H9 (cell line): ENCODE measurements at regions not wholly inside any gene's neighbourhood (a gene's known extent, or its start where the extent isn't known, plus 50 kb on each side); places are given as distances from the start of the nearest gene placed in this dataset.

Source experiments
- DNase-seq: peaks from one replicate; pipeline ENCODE4 v3.0.0-alpha.2; 2017
- H2AFZ ChIP-seq: one replicate; pipeline ENCODE4 v1.6.1; 2013; ENCODE audit warnings: mild to moderate bottlenecking, low read length, control low read depth, moderate library complexity
- H2AK5ac ChIP-seq: 2 replicates; pipeline ENCODE4 v1.6.1; 2013; ENCODE audit warnings: low read length, control low read depth, mixed read lengths; ENCODE audit not compliant: insufficient read length
- H2BK120ac ChIP-seq: one replicate; pipeline ENCODE4 v1.6.1; 2013; ENCODE audit warnings: low read depth, mild to moderate bottlenecking, low read length, control low read depth, inconsistent platforms; ENCODE audit not compliant: poor library complexity, severe bottlenecking
- H2BK12ac ChIP-seq: 2 replicates; pipeline ENCODE4 v1.6.1; 2013; ENCODE audit warnings: low read length, control low read depth, mixed read lengths, low read depth; ENCODE audit not compliant: insufficient read length
- H2BK15ac ChIP-seq: 2 replicates; pipeline ENCODE4 v1.6.1; 2013; ENCODE audit warnings: low read depth, low read length, control low read depth
- H2BK20ac ChIP-seq: one replicate; pipeline ENCODE4 v1.6.1; 2013; ENCODE audit warnings: low read depth, mild to moderate bottlenecking, low read length, control low read depth, inconsistent platforms; ENCODE audit not compliant: poor library complexity, severe bottlenecking
- H2BK5ac ChIP-seq: 2 replicates; pipeline ENCODE4 v1.6.1; 2013; ENCODE audit warnings: low read length, control low read depth, mixed read lengths; ENCODE audit not compliant: insufficient read length
- H3K14ac ChIP-seq: 2 replicates; pipeline ENCODE4 v1.6.1; 2013; ENCODE audit warnings: low read length, control low read depth; ENCODE audit not compliant: insufficient read depth
- H3K18ac ChIP-seq: 2 replicates; pipeline ENCODE4 v1.6.1; 2013; ENCODE audit warnings: low read depth, mild to moderate bottlenecking, mixed read lengths, low read length, control low read depth; ENCODE audit not compliant: insufficient read length
- H3K23ac ChIP-seq: 2 replicates; pipeline ENCODE4 v1.6.1; 2013; ENCODE audit warnings: low read length, control low read depth, mixed read lengths, low read depth; ENCODE audit not compliant: insufficient read length
- H3K23me2 ChIP-seq: 2 replicates; pipeline ENCODE4 v1.6.1; 2013; ENCODE audit warnings: low read depth, mild to moderate bottlenecking, mixed read lengths, low read length, control low read depth; ENCODE audit not compliant: insufficient read length, poor library complexity, severe bottlenecking
- H3K27ac ChIP-seq: 2 replicates; pipeline ENCODE4 v1.5.1; 2013; ENCODE audit warnings: low read length, control low read depth, mixed read lengths, low read depth; ENCODE audit not compliant: insufficient read length
- H3K27me3 ChIP-seq: 2 replicates; pipeline ENCODE4 v1.6.1; 2013; ENCODE audit warnings: low read length, control low read depth, inconsistent platforms; ENCODE audit not compliant: insufficient read depth
- H3K4ac ChIP-seq: 2 replicates; pipeline ENCODE4 v1.6.1; 2013; ENCODE audit warnings: low read depth, mild to moderate bottlenecking, control low read depth, inconsistent platforms, low read length, moderate library complexity
- H3K4me1 ChIP-seq: 2 replicates; pipeline ENCODE4 v1.6.1; 2013; ENCODE audit warnings: low read length, control low read depth, inconsistent platforms; ENCODE audit not compliant: insufficient read depth
- H3K4me2 ChIP-seq: 2 replicates; pipeline ENCODE4 v1.6.1; 2013; ENCODE audit warnings: low read length, control low read depth, mixed read lengths; ENCODE audit not compliant: insufficient read length, insufficient read depth
- H3K56ac ChIP-seq: 2 replicates; pipeline ENCODE4 v1.6.1; 2013; ENCODE audit warnings: low read depth, mild to moderate bottlenecking, mixed read lengths, low read length, control low read depth; ENCODE audit not compliant: insufficient read length
- H3K79me1 ChIP-seq: 2 replicates; pipeline ENCODE4 v1.6.1; 2013; ENCODE audit warnings: low read depth, mild to moderate bottlenecking, moderate library complexity, low read length, control low read depth, inconsistent platforms; ENCODE audit not compliant: insufficient read depth, poor library complexity, severe bottlenecking
- H3K79me2 ChIP-seq: 2 replicates; pipeline ENCODE4 v1.6.1; 2013; ENCODE audit warnings: low read length, control low read depth, inconsistent platforms; ENCODE audit not compliant: insufficient read depth
- H3K9ac ChIP-seq: 2 replicates; pipeline ENCODE4 v1.6.1; 2013; ENCODE audit warnings: low read length, control low read depth, mixed read lengths; ENCODE audit not compliant: insufficient read length; ENCODE audit errors: extremely low read depth
- H3K9me3 ChIP-seq: one replicate; pipeline ENCODE4 v1.6.1; 2013; ENCODE audit warnings: low read depth, low read length, inconsistent platforms; ENCODE audit not compliant: control insufficient read depth
- H3T11ph ChIP-seq: one replicate; pipeline ENCODE4 v1.6.1; 2013; ENCODE audit warnings: mild to moderate bottlenecking, low read length, control low read depth, inconsistent platforms
- H4K20me1 ChIP-seq: one replicate; pipeline ENCODE4 v1.6.1; 2013; ENCODE audit not compliant: control insufficient read depth, insufficient read length, insufficient read depth
- H4K5ac ChIP-seq: 2 replicates; pipeline ENCODE4 v1.6.1; 2013; ENCODE audit warnings: low read depth, mild to moderate bottlenecking, mixed read lengths, low read length, control low read depth; ENCODE audit not compliant: insufficient read length
- H4K8ac ChIP-seq: replicated peaks from 2 replicates; pipeline ENCODE4 v1.6.1; 2013; ENCODE audit warnings: low read length, control low read depth, mixed read lengths, low read depth; ENCODE audit not compliant: insufficient read length
- H4K91ac ChIP-seq: 2 replicates; pipeline ENCODE4 v1.6.1; 2013; ENCODE audit warnings: low read depth, mild to moderate bottlenecking, moderate library complexity, mixed read lengths, low read length, control low read depth; ENCODE audit not compliant: insufficient read length
- H3K27ac Mint-ChIP-seq, 3 experiments: 2 replicates in 2 of 3; 3 replicates in 1 of 3; pipeline ENCODE4 v1.8.0; 2020 to 2021; ENCODE audit warnings: mixed read lengths in 3 of 3, mild to moderate bottlenecking in 1 of 3, moderate library complexity in 1 of 3
- H3K27me3 Mint-ChIP-seq: 2 replicates; pipeline ENCODE4 v1.8.0; 2021; ENCODE audit warnings: low read depth, mild to moderate bottlenecking, moderate library complexity, mixed read lengths
- H3K36me3 Mint-ChIP-seq, 3 experiments: 2 replicates in 2 of 3; 3 replicates in 1 of 3; pipeline ENCODE4 v1.8.0; 2020 to 2021; ENCODE audit warnings: low read depth in 3 of 3, mixed read lengths in 3 of 3; ENCODE audit not compliant: insufficient read depth in 1 of 3
- H3K4me1 Mint-ChIP-seq, 2 experiments: 2 replicates each; pipeline ENCODE4 v1.8.0; 2020; ENCODE audit warnings: mixed read lengths in 2 of 2
- H3K4me3 Mint-ChIP-seq, 2 experiments: 2 replicates in 1 of 2; 3 replicates in 1 of 2; pipeline ENCODE4 v1.8.0; 2020 to 2021; ENCODE audit warnings: mild to moderate bottlenecking in 2 of 2, mixed read lengths in 2 of 2, moderate library complexity in 1 of 2
- H3K9me3 Mint-ChIP-seq, 2 experiments: 2 replicates in 1 of 2; 3 replicates in 1 of 2; pipeline ENCODE4 v1.8.0; 2020; ENCODE audit warnings: mild to moderate bottlenecking in 2 of 2, mixed read lengths in 2 of 2, moderate library complexity in 1 of 2
- CTCF ChIP-seq: fragments of 200-600 bp; sonication (generic); conservative IDR thresholded peaks from 3 replicates; pipeline ENCODE4 v1.8.0; 2021; ENCODE audit warnings: antibody characterized with exemption, mild to moderate bottlenecking
- WGBS: extraction: QIAGEN DNeasy Blood & Tissue Kit; methylation state at CpG from one replicate; pipeline ENCODE4 v1.1.7; 2013; ENCODE audit warnings: missing lambda C conversion rate, low lambda C conversion rate, mixed read lengths; ENCODE audit not compliant: insufficient read length; ENCODE audit errors: extremely low coverage; 5-methylcytosine and 5-hydroxymethylcytosine counted together

GRCh38 chr16:54780266-54780665 is 150.4 kb upstream of the IRX5 start:
- Histone ChIP-seq H3K79me1 (no peaks in the 10 kb centered on the region), H2BK12ac (no peak overlapping the region), H4K20me1 (no peaks in the 10 kb centered on the region), H4K8ac (no peak overlapping the region), H3T11ph (no peak overlapping the region), H2BK5ac (no peak overlapping the region), H3K27ac (no peak overlapping the region), H2BK120ac (no peak overlapping the region), H4K91ac (no peak overlapping the region), H3K4ac (no peak overlapping the region), H3K4me1 (no peaks in the 10 kb centered on the region), H2BK20ac (no peak overlapping the region), H3K9ac (no peak overlapping the region), H3K18ac (no peak overlapping the region), H3K56ac (no peak overlapping the region), H2AK5ac (no peak overlapping the region), H3K23ac (no peak overlapping the region), H3K4me2 (no peak overlapping the region), H3K23me2 (no peaks in the 10 kb centered on the region), H3K79me2 (no peaks in the 10 kb centered on the region), H4K5ac (no peak overlapping the region), H2BK15ac (no peak overlapping the region), H3K14ac (no peak overlapping the region), H3K9me3 (no peaks in the 10 kb centered on the region), H3K27me3 (no peaks in the 10 kb centered on the region), H2AFZ (no peak overlapping the region)
- Mint-ChIP-seq H3K9me3 (peaks cover under 1 to 1% of the 10 kb centered on the region in 2 experiments; a peak in 2 of 5 replicates), H3K4me1 (peaks cover 0 to 2% of the 10 kb centered on the region in 2 experiments; a peak in 2 of 4 replicates), H3K4me3 (no peak overlapping the region), H3K27ac (no peak overlapping the region), H3K36me3 (peaks cover 0 to 1% (median under 1%) of the 10 kb centered on the region in 3 experiments; a peak in 2 of 7 replicates), H3K27me3 (no peaks in the 10 kb centered on the region; the same call in 1 of the 2 replicates)
- no CpG with 5 or more reads among the region's 1 CpG for WGBS
- TF ChIP-seq CTCF, result no peak
- no peak for DNase-seq
